GM10266 (cell line): ENCODE measurements at regions not wholly inside any gene's neighbourhood (a gene's known extent, or its start where the extent isn't known, plus 50 kb on each side); places are given as distances from the start of the nearest gene placed in this dataset.
A peak's percentile ranks its signal among the peaks of the same experiment; 100 is the strongest.
"Not testable (repeated sequence)": the region's sequence is repeated elsewhere in the genome, so short reads cannot be mapped to it uniquely, and the experiment has no call there.

Experiments used
- DNase-seq: peaks from one replicate; pipeline ENCODE4 v3.0.0; 2012; ENCODE audit errors: extremely low spot score
- TF ChIP-seq, protein P1 (sequence below): IDR thresholded peaks from 2 replicates; pipeline ENCODE4 v1.5.1; 2012; ENCODE audit warnings: mild to moderate bottlenecking, low read depth; ENCODE audit not compliant: control insufficient read depth, insufficient read depth; ENCODE audit errors: missing control alignments

DNA sequence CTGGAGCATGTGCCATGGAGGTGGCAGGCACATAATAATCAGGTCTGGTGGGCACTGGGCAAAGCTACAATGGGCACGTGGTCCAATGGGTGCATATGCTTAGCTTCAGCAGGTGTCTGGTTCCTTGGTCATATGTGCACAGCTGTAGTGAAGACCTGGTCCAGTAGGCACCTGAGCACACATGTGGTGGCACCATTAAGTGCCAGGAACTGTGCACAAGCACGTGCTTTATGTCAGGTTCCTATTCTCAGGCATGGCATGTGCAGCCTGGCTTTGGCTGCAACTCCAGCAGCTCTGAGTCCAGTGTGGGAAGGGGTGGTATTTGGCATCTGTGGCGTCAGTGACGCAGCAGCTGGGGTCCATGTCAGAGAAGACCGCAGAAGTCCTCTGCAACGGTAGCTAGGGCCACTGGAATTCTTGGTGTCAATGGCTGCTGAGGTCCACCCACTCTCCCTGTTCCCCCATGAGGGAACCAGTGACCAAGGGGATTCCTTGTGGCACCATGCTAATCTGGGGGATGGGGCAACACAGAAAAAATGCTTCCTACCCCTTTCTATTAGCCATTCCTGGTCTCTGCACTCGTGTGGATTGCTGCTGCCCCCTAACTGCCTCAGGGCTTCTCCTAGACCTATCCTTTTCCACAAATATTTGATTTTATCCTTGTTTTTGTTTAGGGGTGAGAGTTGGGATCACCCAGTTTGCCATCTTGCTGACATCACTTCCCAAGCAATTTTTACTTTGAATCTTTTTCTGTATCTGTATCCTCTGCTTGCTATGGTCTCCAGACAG is 262.9 kb upstream of the MAP2 start:
- DNase-seq, result no peak
- TF ChIP-seq, protein P1, sequence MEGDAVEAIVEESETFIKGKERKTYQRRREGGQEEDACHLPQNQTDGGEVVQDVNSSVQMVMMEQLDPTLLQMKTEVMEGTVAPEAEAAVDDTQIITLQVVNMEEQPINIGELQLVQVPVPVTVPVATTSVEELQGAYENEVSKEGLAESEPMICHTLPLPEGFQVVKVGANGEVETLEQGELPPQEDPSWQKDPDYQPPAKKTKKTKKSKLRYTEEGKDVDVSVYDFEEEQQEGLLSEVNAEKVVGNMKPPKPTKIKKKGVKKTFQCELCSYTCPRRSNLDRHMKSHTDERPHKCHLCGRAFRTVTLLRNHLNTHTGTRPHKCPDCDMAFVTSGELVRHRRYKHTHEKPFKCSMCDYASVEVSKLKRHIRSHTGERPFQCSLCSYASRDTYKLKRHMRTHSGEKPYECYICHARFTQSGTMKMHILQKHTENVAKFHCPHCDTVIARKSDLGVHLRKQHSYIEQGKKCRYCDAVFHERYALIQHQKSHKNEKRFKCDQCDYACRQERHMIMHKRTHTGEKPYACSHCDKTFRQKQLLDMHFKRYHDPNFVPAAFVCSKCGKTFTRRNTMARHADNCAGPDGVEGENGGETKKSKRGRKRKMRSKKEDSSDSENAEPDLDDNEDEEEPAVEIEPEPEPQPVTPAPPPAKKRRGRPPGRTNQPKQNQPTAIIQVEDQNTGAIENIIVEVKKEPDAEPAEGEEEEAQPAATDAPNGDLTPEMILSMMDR, result no peak

DNA sequence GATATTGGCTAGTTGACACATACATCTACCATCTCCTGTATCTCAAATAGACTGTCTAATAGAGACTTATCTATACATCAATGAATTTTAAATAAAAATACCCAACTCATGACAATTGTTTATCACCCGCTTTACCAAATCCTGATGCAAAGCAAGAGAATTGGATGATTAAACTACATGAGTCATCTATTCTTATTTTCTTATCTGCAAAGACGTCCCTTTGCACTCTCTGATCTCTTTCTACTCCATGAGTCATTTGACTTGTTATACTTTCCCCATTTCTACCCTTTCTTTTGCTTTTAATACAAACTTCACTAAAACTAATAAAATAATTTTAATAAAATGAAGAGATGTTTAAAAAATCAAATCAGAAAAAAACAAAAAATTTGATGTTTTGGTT is 261.7 kb upstream of the MAP2 start:
- TF ChIP-seq, protein P1, result no peak
- no peak for DNase-seq

DNA sequence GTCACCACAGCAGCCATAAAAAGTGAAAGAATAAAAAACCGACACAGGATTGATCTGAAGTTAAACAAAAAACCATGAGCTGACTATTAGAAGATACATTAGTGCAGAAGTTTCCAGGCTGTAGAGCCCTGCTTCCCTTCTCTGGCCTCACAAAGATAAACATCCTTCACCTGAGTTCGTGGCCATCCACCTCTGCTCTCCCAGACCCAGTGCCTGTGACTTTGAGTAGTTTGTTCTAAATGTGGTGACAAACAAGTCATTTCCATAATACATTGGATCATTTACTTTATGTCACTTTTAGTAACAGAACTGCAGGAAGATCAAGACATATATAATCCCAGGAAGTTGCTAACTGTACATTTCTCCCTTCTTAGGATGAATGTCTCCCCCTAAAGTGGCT is 241.9 kb upstream of the MAP2 start:
- no peak for DNase-seq
- TF ChIP-seq, protein P1, result no peak

DNA sequence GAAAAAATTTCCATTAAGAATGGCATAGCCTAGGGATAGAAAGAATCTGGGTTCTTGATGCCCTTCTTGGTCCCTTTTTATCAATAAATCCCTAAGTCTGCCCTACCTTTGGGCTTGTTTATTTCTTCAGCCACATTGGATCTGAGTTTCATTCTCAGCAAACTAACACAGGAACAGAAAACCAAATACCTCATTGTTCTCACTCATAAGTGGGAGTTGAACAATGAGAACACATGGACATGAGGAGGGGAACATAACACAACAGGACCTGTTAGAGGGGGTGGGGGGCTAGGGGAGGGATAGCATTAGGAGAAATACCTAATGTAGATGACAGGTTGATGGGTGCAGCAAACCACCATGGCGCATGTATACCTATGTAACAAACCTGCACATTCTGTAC is 237.0 kb upstream of the MAP2 start:
- DNase-seq, result not testable (repeated sequence)

DNA sequence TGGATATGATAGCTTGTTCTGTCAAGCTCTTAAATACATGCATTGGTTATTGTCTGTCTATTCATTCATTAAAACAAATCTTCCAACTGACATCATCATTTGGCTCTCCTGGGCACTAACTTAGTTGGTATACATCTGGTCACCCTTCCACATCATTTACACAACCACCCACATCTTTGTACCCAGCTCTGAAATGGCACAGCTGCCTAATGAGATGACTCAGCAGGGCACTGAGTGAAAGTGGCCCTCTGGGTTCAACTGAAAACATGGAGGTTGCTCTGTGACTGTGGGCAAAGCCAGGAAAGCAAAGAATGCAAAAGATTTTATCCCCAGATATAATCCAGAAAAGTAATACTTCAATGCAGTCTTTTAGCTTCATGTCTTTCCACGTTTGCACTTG is 234.0 kb upstream of the MAP2 start:
- DNase-seq, result no peak
- TF ChIP-seq, protein P1, result no peak

DNA sequence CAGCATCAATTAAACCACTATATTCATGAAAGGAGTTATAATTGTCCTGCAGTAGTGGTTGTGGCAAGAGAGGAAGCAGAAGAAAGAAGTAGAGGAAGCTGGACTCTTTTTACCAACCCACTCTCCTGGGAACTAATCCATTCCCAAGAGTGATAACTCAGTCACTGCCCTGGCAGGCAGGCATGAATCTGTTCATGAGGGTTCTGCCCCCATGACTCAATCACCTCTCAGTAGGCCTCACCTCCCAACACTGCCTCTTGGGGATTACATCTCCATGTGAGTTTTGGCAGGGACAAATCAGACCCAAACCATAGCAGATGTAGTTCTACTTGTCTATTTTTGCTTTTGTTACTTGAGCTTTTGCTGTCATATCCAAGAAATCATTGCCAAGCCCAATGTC is 232.7 kb upstream of the MAP2 start:
- TF ChIP-seq, protein P1, result no peak
- DNase-seq, result no peak

DNA sequence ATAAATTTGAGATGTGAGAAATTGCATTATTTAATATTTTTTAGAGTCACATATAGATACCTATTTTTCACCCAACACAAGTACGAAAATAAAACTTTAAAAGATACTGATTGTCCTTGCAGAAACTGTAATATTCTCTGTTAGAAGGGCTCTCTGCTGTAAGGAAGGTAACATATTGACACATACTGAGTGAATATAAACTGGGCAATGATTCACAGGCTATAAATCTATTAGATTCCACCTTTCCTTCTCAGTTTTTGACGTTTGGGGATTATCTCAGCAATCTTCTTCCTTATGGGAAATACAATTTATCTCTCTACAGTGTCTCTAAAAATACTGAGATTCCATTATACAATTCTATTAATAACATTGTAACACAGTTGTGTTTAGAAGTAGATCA is 229.1 kb upstream of the MAP2 start:
- no peak for DNase-seq
- TF ChIP-seq, protein P1, result no peak

DNA sequence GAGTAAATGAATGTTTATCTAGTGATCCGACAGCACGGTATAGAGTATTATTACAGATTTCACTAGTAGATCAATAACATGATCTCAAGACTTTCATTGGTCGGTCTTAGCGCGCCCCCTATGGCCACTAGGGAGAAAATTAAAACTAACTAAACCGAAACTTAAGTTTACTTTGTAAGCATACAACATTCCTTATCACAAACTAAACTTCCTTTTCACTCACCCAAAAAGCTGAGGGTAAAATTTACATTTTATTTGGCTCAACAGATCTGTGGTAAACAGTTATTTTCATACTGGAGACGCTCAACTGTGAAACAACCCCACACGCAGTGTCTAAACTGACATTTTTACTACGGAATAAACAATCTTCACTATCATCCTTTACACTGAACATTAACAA is 215.6 kb upstream of the MAP2 start:
- TF ChIP-seq, protein P1, result peak; percentile 58
- DNase-seq, result peak; percentile 28
